NCI-H2107 (cell line): ENCODE measurements at regions not wholly inside any gene's neighbourhood (a gene's known extent, or its start where the extent isn't known, plus 50 kb on each side); places are given as distances from the start of the nearest gene placed in this dataset.
"Not testable (repeated sequence)": the region's sequence is repeated elsewhere in the genome, so short reads cannot be mapped to it uniquely, and the experiment has no call there.

Experiments used
- DNase-seq: peaks from one replicate; lab custom pipeline; 2025; lab: John Stamatoyannopoulos, UW

- no peak for DNase-seq
Observed at GRCh38 chr5:67985686-67986387, 229.7 kb upstream of the PIK3R1 start.

GRCh38 chr5:67984546-67984945 is 231.0 kb upstream of the PIK3R1 start:
- no peak for DNase-seq

- no peak for DNase-seq
Observed at GRCh38 chr5:67983251-67984110, 232.1 kb upstream of the PIK3R1 start.

GRCh38 chr5:67982160-67982559 is 233.4 kb upstream of the PIK3R1 start:
- not testable (repeated sequence) for DNase-seq

- no peak for DNase-seq
Observed at GRCh38 chr5:67978171-67978570, 237.4 kb upstream of the PIK3R1 start.

- DNase-seq: no peak
Observed at GRCh38 chr5:67976891-67977601, 238.5 kb upstream of the PIK3R1 start.

GRCh38 chr5:67976181-67976580 is 239.4 kb upstream of the PIK3R1 start:
- DNase-seq: no peak

GRCh38 chr5:67974471-67974870 is 241.1 kb upstream of the PIK3R1 start:
- no peak for DNase-seq

- no peak for DNase-seq
Observed at GRCh38 chr5:67974054-67974453, 241.5 kb upstream of the PIK3R1 start.

GRCh38 chr5:67971971-67972821 is 243.4 kb upstream of the PIK3R1 start:
- no peak for DNase-seq

- no peak for DNase-seq
Observed at GRCh38 chr5:67971223-67971830, 244.2 kb upstream of the PIK3R1 start.

GRCh38 chr5:67969631-67970030 is 245.9 kb upstream of the PIK3R1 start:
- DNase-seq: no peak

- no peak for DNase-seq
Observed at GRCh38 chr5:67969176-67969575, 246.4 kb upstream of the PIK3R1 start.

GRCh38 chr5:67966712-67967111 is 248.8 kb upstream of the PIK3R1 start:
- no peak for DNase-seq

- no peak for DNase-seq
Observed at GRCh38 chr5:67964619-67965018, 250.9 kb upstream of the PIK3R1 start.

GRCh38 chr5:67963789-67964519 is 251.6 kb upstream of the PIK3R1 start:
- DNase-seq: no peak

- no peak for DNase-seq
Observed at GRCh38 chr5:67960939-67961338, 254.6 kb upstream of the PIK3R1 start.

GRCh38 chr5:67957374-67957773 is 258.2 kb upstream of the PIK3R1 start:
- DNase-seq: no peak

GRCh38 chr5:67954351-67954750 is 261.2 kb upstream of the PIK3R1 start:
- DNase-seq: no peak

- DNase-seq: no peak
Observed at GRCh38 chr5:67942421-67942820, 273.1 kb upstream of the PIK3R1 start.
